OCI-LY1 (cell line): ENCODE measurements at regions not wholly inside any gene's neighbourhood (a gene's known extent, or its start where the extent isn't known, plus 50 kb on each side); places are given as distances from the start of the nearest gene placed in this dataset.

Source experiments
- EZH2 ChIP-seq: fragments of 200-600 bp; sonication (generic), shearing (Covaris generic); IDR thresholded peaks from 2 replicates; pipeline ENCODE4 v1.8.0; 2017; ENCODE audit warnings: borderline replicate concordance, mixed run types, mild to moderate bottlenecking, antibody characterized with exemption, low read length, moderate library complexity, mixed read lengths
- TF ChIP-seq, protein P1 (sequence below): fragments of 200-600 bp; sonication (generic), shearing (Covaris generic); IDR thresholded peaks from 2 replicates; pipeline ENCODE4 v1.5.1; 2017; ENCODE audit warnings: mild to moderate bottlenecking, antibody characterized with exemption, low read length, moderate library complexity, mixed read lengths

DNA sequence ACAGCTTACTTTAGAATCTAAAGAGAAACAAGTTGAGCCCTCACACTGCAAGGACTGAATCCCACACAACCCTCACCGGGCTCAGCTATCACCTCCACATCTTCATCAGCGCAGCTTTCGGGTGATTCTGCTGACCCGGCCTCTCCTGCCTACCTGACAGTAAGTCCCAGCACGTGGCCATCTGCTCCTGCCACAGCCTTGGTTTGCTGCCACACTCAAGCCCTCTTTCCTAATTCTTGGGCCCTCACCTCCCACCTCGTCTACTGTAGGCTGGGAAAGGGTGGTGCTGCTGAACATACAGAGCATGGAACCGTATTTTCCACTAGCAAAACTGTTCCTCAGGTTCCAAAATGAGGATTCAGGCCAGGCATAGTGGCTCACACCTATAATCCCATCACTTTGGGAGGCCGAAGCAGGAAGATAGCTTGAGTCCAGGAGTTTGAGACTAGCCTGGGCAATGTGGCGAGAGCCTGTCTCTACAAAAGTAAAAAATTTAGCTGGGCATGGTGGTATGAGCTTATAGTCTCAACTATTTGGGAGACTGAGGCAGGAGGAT, 55.3 kb upstream of the HAAO start:
- TF ChIP-seq, protein P1, sequence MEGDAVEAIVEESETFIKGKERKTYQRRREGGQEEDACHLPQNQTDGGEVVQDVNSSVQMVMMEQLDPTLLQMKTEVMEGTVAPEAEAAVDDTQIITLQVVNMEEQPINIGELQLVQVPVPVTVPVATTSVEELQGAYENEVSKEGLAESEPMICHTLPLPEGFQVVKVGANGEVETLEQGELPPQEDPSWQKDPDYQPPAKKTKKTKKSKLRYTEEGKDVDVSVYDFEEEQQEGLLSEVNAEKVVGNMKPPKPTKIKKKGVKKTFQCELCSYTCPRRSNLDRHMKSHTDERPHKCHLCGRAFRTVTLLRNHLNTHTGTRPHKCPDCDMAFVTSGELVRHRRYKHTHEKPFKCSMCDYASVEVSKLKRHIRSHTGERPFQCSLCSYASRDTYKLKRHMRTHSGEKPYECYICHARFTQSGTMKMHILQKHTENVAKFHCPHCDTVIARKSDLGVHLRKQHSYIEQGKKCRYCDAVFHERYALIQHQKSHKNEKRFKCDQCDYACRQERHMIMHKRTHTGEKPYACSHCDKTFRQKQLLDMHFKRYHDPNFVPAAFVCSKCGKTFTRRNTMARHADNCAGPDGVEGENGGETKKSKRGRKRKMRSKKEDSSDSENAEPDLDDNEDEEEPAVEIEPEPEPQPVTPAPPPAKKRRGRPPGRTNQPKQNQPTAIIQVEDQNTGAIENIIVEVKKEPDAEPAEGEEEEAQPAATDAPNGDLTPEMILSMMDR: no peak
- TF ChIP-seq EZH2: no peak
